Choroid plexus epithelial cell (primary cell): ENCODE measurements at regions not wholly inside any gene's neighbourhood (a gene's known extent, or its start where the extent isn't known, plus 50 kb on each side); places are given as distances from the start of the nearest gene placed in this dataset.

Experiments
- DNase-seq: peaks from one replicate; pipeline ENCODE4 v3.0.0-alpha.2; 2010; ENCODE audit warnings: low read depth
- H3K4me3 ChIP-seq: 2 replicates; pipeline ENCODE4 v1.5.1; 2011; ENCODE audit warnings: low read depth, mild to moderate bottlenecking, control low read depth, low read length, moderate library complexity
- CTCF ChIP-seq: conservative IDR thresholded peaks from 2 replicates; pipeline ENCODE4 v1.5.1; 2011; ENCODE audit warnings: low read depth, mild to moderate bottlenecking, control low read depth, inconsistent platforms, low read length, moderate library complexity

GRCh38 chr5:96067894-96068614, 106.4 kb upstream of the ELL2 start:
- TF ChIP-seq CTCF: no peak
- peak; percentile 92 for DNase-seq
- H3K4me3 ChIP-seq: no peak overlapping the region

GRCh38 chr5:96067251-96067650, 105.6 kb upstream of the ELL2 start:
- DNase-seq: no peak
- TF ChIP-seq CTCF: no peak

GRCh38 chr5:96066386-96066719, 104.7 kb upstream of the ELL2 start:
- no peak overlapping the region for H3K4me3 ChIP-seq
- no peak for TF ChIP-seq CTCF
- DNase-seq: peak; percentile 68

More at GRCh38 chr5:96067251-96067650, 105.6 kb upstream of the ELL2 start:
- H3K4me3 ChIP-seq: no peak overlapping the region

- no peak overlapping the region for H3K4me3 ChIP-seq
- no peak for TF ChIP-seq CTCF
- DNase-seq: no peak
Observed at GRCh38 chr5:96065685-96066385, 104.2 kb upstream of the ELL2 start.

GRCh38 chr5:96064877-96065276, 103.2 kb upstream of the ELL2 start:
- no peak for DNase-seq
- no peak overlapping the region for H3K4me3 ChIP-seq
- TF ChIP-seq CTCF: no peak

GRCh38 chr5:96062836-96063235, 101.2 kb upstream of the ELL2 start:
- H3K4me3 ChIP-seq: no peak overlapping the region
- no peak for DNase-seq
- TF ChIP-seq CTCF: no peak

GRCh38 chr5:96058084-96058483, 96.4 kb upstream of the ELL2 start:
- TF ChIP-seq CTCF: no peak
- H3K4me3 ChIP-seq: no peak overlapping the region
- DNase-seq: no peak
